Mesendoderm (in vitro differentiated cells): ENCODE measurements at regions not wholly inside any gene's neighbourhood (a gene's known extent, or its start where the extent isn't known, plus 50 kb on each side); places are given as distances from the start of the nearest gene placed in this dataset.

Experiments
- DNase-seq: peaks from one replicate; pipeline ENCODE4 v3.0.0; 2013
- H2AK5ac ChIP-seq: 2 replicates; pipeline ENCODE4 v1.6.1; 2013; ENCODE audit warnings: low read length, inconsistent platforms
- H2BK120ac ChIP-seq: 2 replicates; pipeline ENCODE4 v1.6.1; 2013; ENCODE audit warnings: low read depth, mild to moderate bottlenecking, low read length, moderate library complexity, mixed read lengths
- H2BK15ac ChIP-seq: replicated peaks from 2 replicates; pipeline ENCODE4 v1.6.1; 2013; ENCODE audit warnings: low read depth, mild to moderate bottlenecking, moderate library complexity
- H2BK5ac ChIP-seq: 2 replicates; pipeline ENCODE4 v1.6.1; 2013; ENCODE audit warnings: low read length, inconsistent platforms
- H3K18ac ChIP-seq: 2 replicates; pipeline ENCODE4 v1.6.1; 2013; ENCODE audit warnings: mild to moderate bottlenecking, low read length, mixed read lengths
- H3K23ac ChIP-seq: one replicate; pipeline ENCODE4 v1.6.1; 2013; ENCODE audit warnings: low read length
- H3K27ac ChIP-seq: 2 replicates; pipeline ENCODE4 v1.5.1; 2013; ENCODE audit warnings: low read depth, mild to moderate bottlenecking, inconsistent platforms, low read length, moderate library complexity
- H3K27me3 ChIP-seq: 2 replicates; pipeline ENCODE4 v1.6.1; 2013; ENCODE audit warnings: low read length, control low read depth, mild to moderate bottlenecking, inconsistent platforms; ENCODE audit not compliant: insufficient read depth, poor library complexity
- H3K36me3 ChIP-seq: 2 replicates; pipeline ENCODE4 v1.6.1; 2013; ENCODE audit warnings: low read length, inconsistent platforms; ENCODE audit not compliant: control insufficient read depth, insufficient read depth
- H3K4ac ChIP-seq: one replicate; pipeline ENCODE4 v1.6.1; 2013; ENCODE audit warnings: low read depth, mild to moderate bottlenecking, low read length, moderate library complexity
- H3K4me1 ChIP-seq: 2 replicates; pipeline ENCODE4 v1.6.1; 2013; ENCODE audit warnings: low read depth, low read length, inconsistent platforms; ENCODE audit not compliant: control insufficient read depth
- H3K4me2 ChIP-seq: 2 replicates; pipeline ENCODE4 v1.6.1; 2013; ENCODE audit warnings: low read length
- H3K4me3 ChIP-seq: 2 replicates; pipeline ENCODE4 v1.5.1; 2013; ENCODE audit warnings: mild to moderate bottlenecking, low read length
- H3K56ac ChIP-seq: one replicate; pipeline ENCODE4 v1.6.1; 2013; ENCODE audit warnings: low read length
- H3K79me1 ChIP-seq: 2 replicates; pipeline ENCODE4 v1.6.1; 2013; ENCODE audit warnings: low read length, inconsistent platforms
- H3K79me2 ChIP-seq: 2 replicates; pipeline ENCODE4 v1.6.1; 2013; ENCODE audit warnings: mild to moderate bottlenecking, low read length; ENCODE audit not compliant: control insufficient read depth, insufficient read depth
- H3K9ac ChIP-seq: 2 replicates; pipeline ENCODE4 v1.6.1; 2013; ENCODE audit warnings: low read length, inconsistent platforms
- H4K5ac ChIP-seq: one replicate; pipeline ENCODE4 v1.6.1; 2013; ENCODE audit warnings: low read length
- H4K8ac ChIP-seq: one replicate; pipeline ENCODE4 v1.6.1; 2013; ENCODE audit warnings: low read depth, mild to moderate bottlenecking, control low read depth, low read length, moderate library complexity
- WGBS: extraction: QIAGEN DNeasy Blood & Tissue Kit; methylation state at CpG from one replicate; pipeline ENCODE4 v1.1.7; 2013; ENCODE audit warnings: low lambda C conversion rate, missing lambda C conversion rate; ENCODE audit not compliant: insufficient coverage; ENCODE audit errors: extremely low coverage; 5-methylcytosine and 5-hydroxymethylcytosine counted together

DNA sequence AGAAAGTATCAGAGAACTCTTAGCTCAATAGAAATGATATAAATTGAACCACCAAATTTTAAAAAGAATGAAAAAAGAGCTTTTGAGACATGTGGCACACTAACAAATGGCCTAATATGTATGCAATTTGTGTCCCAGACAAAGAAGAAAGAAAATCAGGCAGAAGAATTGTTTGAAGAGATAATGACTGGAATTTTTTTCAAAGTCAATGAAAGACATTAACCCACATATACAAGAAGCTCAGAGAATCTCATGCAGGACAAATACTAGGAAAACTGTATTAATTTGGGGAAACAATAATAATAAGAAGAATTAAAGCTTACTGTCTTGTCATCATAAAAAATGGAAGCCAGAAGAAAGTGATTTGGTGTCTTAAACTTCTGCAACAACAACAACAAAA lies 304.1 kb upstream of the RND3 start:
- H2BK120ac ChIP-seq = no peak overlapping the region

DNA sequence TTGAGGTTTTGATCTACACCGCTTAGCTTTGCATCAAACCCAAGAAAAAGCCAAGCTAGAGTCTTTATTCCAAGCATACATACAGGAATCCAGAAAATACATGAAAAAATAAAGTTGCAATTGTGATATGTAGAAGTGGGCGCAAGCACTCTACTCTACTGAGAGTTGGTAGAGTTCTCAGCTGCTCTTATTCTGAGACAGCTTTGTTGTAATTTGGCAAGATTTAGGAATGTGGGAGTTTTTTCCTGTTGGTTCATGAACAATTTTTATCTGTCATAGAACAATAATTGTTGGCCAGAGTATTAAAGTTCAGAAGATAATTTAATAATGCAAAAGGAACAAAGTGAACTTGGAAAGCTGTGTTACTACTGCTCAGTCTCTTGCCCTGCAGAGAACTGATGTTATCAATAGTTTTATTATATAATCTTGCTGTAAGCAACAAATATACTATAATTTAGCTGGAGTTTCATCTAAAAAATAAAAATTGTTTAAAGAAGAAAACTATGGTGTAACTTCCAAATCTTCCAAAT lies 302.0 kb upstream of the RND3 start:
- Histone ChIP-seq H3K27ac (no peak overlapping the region), H3K27me3 (no peaks in the 10 kb centered on the region), H2BK5ac (no peak overlapping the region), H2AK5ac (no peak overlapping the region), H3K4me2 (no peak overlapping the region), H3K36me3 (no peaks in the 10 kb centered on the region), H3K4me3 (no peak overlapping the region), H3K4ac (no peak overlapping the region), H3K18ac (no peak overlapping the region), H3K79me2 (no peaks in the 10 kb centered on the region), H3K23ac (no peak overlapping the region), H3K79me1 (no peaks in the 10 kb centered on the region), H3K56ac (no peak overlapping the region), H3K9ac (no peak overlapping the region), H2BK120ac (no peak overlapping the region), H2BK15ac (no peak overlapping the region), H3K4me1 (no peaks in the 10 kb centered on the region), H4K8ac (no peak overlapping the region), H4K5ac (no peak overlapping the region)
- WGBS = no CpG with 5 or more reads among the region's 2 CpGs
- no peak for DNase-seq

More for the DNA sequence above, 304.1 kb upstream of the RND3 start:
- no peak for DNase-seq
- no peaks in the 10 kb centered on the region for H3K27me3 ChIP-seq
- no peak overlapping the region for H3K27ac ChIP-seq
- H3K4me1 ChIP-seq = no peaks in the 10 kb centered on the region
- H3K36me3 ChIP-seq = no peaks in the 10 kb centered on the region
- H3K9ac ChIP-seq = no peak overlapping the region
- no peak overlapping the region for H3K23ac ChIP-seq
- H3K18ac ChIP-seq = no peak overlapping the region
- H3K4me3 ChIP-seq = no peak overlapping the region
- H4K8ac ChIP-seq = no peak overlapping the region
- no peak overlapping the region for H3K4ac ChIP-seq
- no peaks in the 10 kb centered on the region for H3K79me1 ChIP-seq
- H3K79me2 ChIP-seq = no peaks in the 10 kb centered on the region
- H2AK5ac ChIP-seq = no peak overlapping the region
- no peak overlapping the region for H3K4me2 ChIP-seq
- H4K5ac ChIP-seq = no peak overlapping the region
- no peak overlapping the region for H3K56ac ChIP-seq
- H2BK5ac ChIP-seq = no peak overlapping the region
- no peak overlapping the region for H2BK15ac ChIP-seq

DNA sequence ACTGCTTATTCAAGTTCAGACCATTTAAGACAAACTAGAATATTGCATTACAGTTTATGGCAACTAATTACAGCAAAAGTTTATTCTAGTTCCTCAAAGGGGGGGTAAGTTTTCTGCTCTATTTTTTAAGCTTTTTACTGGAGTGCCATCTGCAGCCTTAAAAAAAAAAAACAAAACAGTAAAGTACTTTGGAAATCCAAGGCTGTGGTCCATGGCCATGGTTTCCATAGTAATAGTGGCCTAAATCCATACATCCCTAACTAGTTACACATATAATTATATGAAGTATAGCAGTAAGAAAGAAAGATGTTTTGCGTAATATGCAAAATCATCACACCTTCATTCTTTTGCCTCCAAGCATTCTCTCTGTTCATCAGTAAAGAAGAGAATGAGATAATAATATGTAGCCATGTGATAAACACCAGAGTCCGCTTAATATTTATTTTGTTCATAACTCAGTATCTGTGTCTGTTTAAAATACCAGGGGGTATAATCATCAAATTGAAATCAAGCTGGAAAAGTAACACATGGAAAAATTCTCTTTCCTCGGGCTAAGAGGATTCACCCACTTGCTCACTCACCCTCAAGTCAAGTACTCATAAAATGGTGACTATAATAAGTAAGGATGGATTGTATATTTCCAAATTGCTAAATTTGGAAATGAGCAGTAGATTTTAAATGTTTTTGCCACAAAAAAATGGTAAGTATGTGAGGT lies 301.1 kb upstream of the RND3 start:
- Histone ChIP-seq H2BK15ac (no peak overlapping the region), H2AK5ac (no peak overlapping the region), H3K27me3 (no peaks in the 10 kb centered on the region), H2BK120ac (no peak overlapping the region), H3K56ac (no peak overlapping the region), H3K9ac (no peak overlapping the region), H2BK5ac (no peak overlapping the region), H3K27ac (no peak overlapping the region), H4K8ac (no peak overlapping the region), H3K79me2 (no peaks in the 10 kb centered on the region), H3K4me3 (no peak overlapping the region), H3K4me2 (no peak overlapping the region), H3K36me3 (no peaks in the 10 kb centered on the region), H3K18ac (no peak overlapping the region), H3K4me1 (no peaks in the 10 kb centered on the region), H3K4ac (no peak overlapping the region), H3K23ac (no peak overlapping the region), H4K5ac (no peak overlapping the region), H3K79me1 (no peaks in the 10 kb centered on the region)
- no peak for DNase-seq
- no CpG with 5 or more reads among the region's 3 CpGs for WGBS

DNA sequence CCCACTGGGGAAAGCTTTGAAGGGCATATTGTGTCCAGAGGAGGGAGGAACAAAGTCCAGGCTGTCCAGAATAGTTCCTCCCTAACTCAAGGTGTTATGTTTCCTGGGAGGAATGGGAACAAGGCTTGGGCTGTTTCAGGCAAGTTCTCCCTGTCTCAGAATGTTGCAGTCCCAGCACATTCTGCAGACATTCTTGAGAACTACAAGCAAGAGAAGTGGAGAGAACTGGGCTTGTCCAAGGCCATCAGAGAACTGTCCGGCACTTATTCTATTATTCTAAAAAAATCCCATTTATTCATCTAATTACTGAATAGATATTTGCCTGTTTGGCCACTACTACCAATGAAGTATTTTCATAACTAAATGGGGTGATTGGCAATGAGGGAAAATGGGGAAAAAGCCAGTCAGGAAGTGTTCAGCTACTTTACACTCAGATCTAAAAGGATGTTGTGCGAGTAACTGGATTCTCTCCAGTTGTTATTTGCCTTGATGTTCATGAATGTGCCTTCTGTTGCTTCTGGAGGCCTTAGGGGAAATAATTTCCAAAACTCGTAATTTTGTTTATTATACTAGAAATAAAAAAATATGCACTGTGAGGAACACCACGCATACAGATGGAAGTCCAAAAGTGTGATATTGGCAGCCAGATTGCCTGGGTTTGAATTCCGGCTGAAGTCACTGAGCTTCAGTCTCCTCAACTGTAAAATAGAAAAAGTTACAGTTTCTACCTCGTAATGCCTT lies 300.1 kb upstream of the RND3 start:
- DNase-seq = no peak

DNA sequence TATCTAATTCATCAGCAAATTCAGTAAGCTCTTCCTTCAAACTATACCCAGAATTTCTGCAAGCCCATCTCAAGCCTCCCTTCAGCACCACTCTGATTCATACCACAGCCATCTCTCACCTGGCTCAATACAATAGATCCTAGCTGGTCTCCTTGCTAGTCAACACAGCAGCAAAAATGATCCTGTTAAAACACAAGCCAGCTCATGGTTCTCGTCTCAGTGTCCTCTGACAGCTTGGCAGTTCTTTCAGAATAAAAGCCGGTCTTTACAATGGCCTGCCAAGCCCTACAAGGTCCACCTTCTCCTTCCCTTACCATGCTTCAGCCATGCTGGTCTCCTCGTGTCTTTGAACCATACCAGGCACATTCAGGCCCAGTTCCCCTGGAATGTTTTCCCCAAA lies 296.9 kb upstream of the RND3 start:
- no peak overlapping the region for H2AK5ac ChIP-seq
- no peak overlapping the region for H3K4ac ChIP-seq
- H3K56ac ChIP-seq = no peak overlapping the region
- H3K9ac ChIP-seq = no peak overlapping the region
- no peaks in the 10 kb centered on the region for H3K4me1 ChIP-seq
- H2BK5ac ChIP-seq = no peak overlapping the region
- DNase-seq = peak; percentile 53
- H3K79me2 ChIP-seq = no peaks in the 10 kb centered on the region
- H2BK120ac ChIP-seq = no peak overlapping the region
- no peaks in the 10 kb centered on the region for H3K36me3 ChIP-seq
- H3K4me2 ChIP-seq = no peak overlapping the region
- H4K8ac ChIP-seq = no peak overlapping the region
- H3K23ac ChIP-seq = no peak overlapping the region
- H3K79me1 ChIP-seq = no peaks in the 10 kb centered on the region
- H2BK15ac ChIP-seq = no peak overlapping the region
- no peak overlapping the region for H3K27ac ChIP-seq
- no peak overlapping the region for H4K5ac ChIP-seq
- H3K27me3 ChIP-seq = no peaks in the 10 kb centered on the region
- H3K4me3 ChIP-seq = no peak overlapping the region
- H3K18ac ChIP-seq = no peak overlapping the region
- no CpG with 5 or more reads among the region's 3 CpGs for WGBS

More for the DNA sequence above, 300.1 kb upstream of the RND3 start:
- no peak overlapping the region for H3K4me3 ChIP-seq
- no peak overlapping the region for H2AK5ac ChIP-seq
- H2BK120ac ChIP-seq = no peak overlapping the region
- H3K79me1 ChIP-seq = no peaks in the 10 kb centered on the region
- H3K4ac ChIP-seq = peak overlapping the region; percentile 8
- H2BK5ac ChIP-seq = no peak overlapping the region
- no peak overlapping the region for H3K23ac ChIP-seq
- no peaks in the 10 kb centered on the region for H3K36me3 ChIP-seq
- WGBS = no CpG with 5 or more reads among the region's 6 CpGs
- no peak overlapping the region for H3K9ac ChIP-seq
- no peak overlapping the region for H4K5ac ChIP-seq
- no peak overlapping the region for H3K4me2 ChIP-seq
- H3K4me1 ChIP-seq = no peaks in the 10 kb centered on the region
- H3K27me3 ChIP-seq = no peaks in the 10 kb centered on the region
- H3K56ac ChIP-seq = no peak overlapping the region
- no peaks in the 10 kb centered on the region for H3K79me2 ChIP-seq
- H4K8ac ChIP-seq = no peak overlapping the region
- no peak overlapping the region for H3K18ac ChIP-seq
- H2BK15ac ChIP-seq = no peak overlapping the region
- H3K27ac ChIP-seq = no peak overlapping the region
